ENCODE measurements at regions not wholly inside any gene's neighbourhood (a gene's known extent, or its start where the extent isn't known, plus 50 kb on each side); places are given as distances from the start of the nearest gene placed in this dataset.
A peak's percentile ranks its signal among the peaks of the same experiment; 100 is the strongest.

- no peak overlapping the region for H3K4me3 ChIP-seq
- WGBS, 2 donors: 94 to 96% methylated on average over 11 of the region's 11 CpGs
- DNase-seq: no peak
- no peaks in the 10 kb centered on the region for H3K36me3 ChIP-seq
- intact Hi-C loops (cut with DNase I): no loop called here
- TF ChIP-seq CTCF (IDR thresholded peaks at IDR 0.05): no peak
- H3K4me1 ChIP-seq: no peaks in the 10 kb centered on the region
- no peak for ATAC-seq
- peaks cover 0 to 8% (median 0%) of the 10 kb centered on the region in 7 donors for H3K27me3 ChIP-seq
- H3K9me3 ChIP-seq: peaks cover 0 to 7% (median 0%) of the 10 kb centered on the region in 11 donors
- no peak overlapping the region for H3K27ac ChIP-seq
These were observed 89.5 kb downstream of the TNFRSF13B start for GRCh38 chr17:16882243-16882925.

- WGBS, 2 donors: 91 to 94% methylated on average over 9 of the region's 9 CpGs
- Histone ChIP-seq H3K4me1 (no peaks in the 10 kb centered on the region), H3K27ac (no peak overlapping the region), H3K4me3 (no peak overlapping the region), H3K27me3 (peaks cover 0 to 8% (median 0%) of the 10 kb centered on the region in 7 donors), H3K9me3 (peaks cover 0 to 8% (median 0%) of the 10 kb centered on the region in 11 donors), H3K36me3 (no peaks in the 10 kb centered on the region)
- TF ChIP-seq CTCF (IDR thresholded peaks at IDR 0.05): no peak
- DNase-seq: no peak
- ATAC-seq: no peak
- intact Hi-C loops (cut with DNase I): no loop called here
These were observed 90.5 kb downstream of the TNFRSF13B start for GRCh38 chr17:16881239-16881924.

GRCh38 chr17:16880843-16881230 lies 91.1 kb downstream of the TNFRSF13B start:
- Histone ChIP-seq H3K27me3 (peaks cover 0 to 8% (median 0%) of the 10 kb centered on the region in 7 donors), H3K4me3 (no peak overlapping the region), H3K9me3 (peaks cover 0 to 8% (median 0%) of the 10 kb centered on the region in 11 donors), H3K27ac (no peak overlapping the region), H3K36me3 (no peaks in the 10 kb centered on the region), H3K4me1 (no peaks in the 10 kb centered on the region)
- no peak for ATAC-seq
- intact Hi-C loops (cut with DNase I): no loop called here
- TF ChIP-seq CTCF (IDR thresholded peaks at IDR 0.05): no peak
- 91 to 96% methylated on average over 9 of the region's 9 CpGs for WGBS, 2 donors
- no peak for DNase-seq

- no peak overlapping the region for H3K27ac ChIP-seq
- peaks cover 0 to 8% (median 0%) of the 10 kb centered on the region in 11 donors for H3K9me3 ChIP-seq
- H3K27me3 ChIP-seq: peaks cover 0 to 8% (median 0%) of the 10 kb centered on the region in 7 donors
- 89% methylated on average over 16 of the region's 16 CpGs for WGBS, 2 donors
- no peak for TF ChIP-seq CTCF (IDR thresholded peaks at IDR 0.05)
- no peaks in the 10 kb centered on the region for H3K4me1 ChIP-seq
- intact Hi-C loops (cut with DNase I): no loop called here
- peak in 2 of 8 donors; percentile 31 to 44 for ATAC-seq
- no peak overlapping the region for H3K4me3 ChIP-seq
- DNase-seq: no peak
- no peaks in the 10 kb centered on the region for H3K36me3 ChIP-seq
These were observed 91.6 kb downstream of the TNFRSF13B start for GRCh38 chr17:16880121-16880842.
